IMR-90 (cell line): ENCODE measurements at regions not wholly inside any gene's neighbourhood (a gene's known extent, or its start where the extent isn't known, plus 50 kb on each side); places are given as distances from the start of the nearest gene placed in this dataset.

Experiments
- ATAC-seq: fragments of 200-7000 bp; cut with Tn5 transposase; 2 replicates; pipeline ENCODE4 v1.9.1; 2020; ENCODE audit warnings: low read depth, mild to moderate bottlenecking, moderate library complexity
- BruUV-seq: library from RNA; stranded (reverse); fragments of 400-500 nt; replicated peaks from 2 replicates; lab custom pipeline; 2021; lab: Mats Ljungman, UMichigan
- CTCF ChIA-PET: fragments of 300-600 bp; formaldehyde crosslinking; extraction: SDS; loops from one replicate; lab custom pipeline; 2021; ENCODE audit warnings: antibody characterized with exemption; lab: Yijun Ruan, JAX
- POLR2A ChIA-PET: fragments of 300-600 bp; sonication (Branson Sonifier 250); formaldehyde crosslinking; loops from one replicate; lab custom pipeline; 2022; ENCODE audit warnings: antibody characterized with exemption; ENCODE audit not compliant: unreplicated experiment; lab: Charles Lee
- DNase-seq: peaks from one replicate; pipeline ENCODE4 v3.0.0; 2013
- H2AFZ ChIP-seq: replicated peaks from 2 replicates; pipeline ENCODE3; 2013; ENCODE audit warnings: low read length, mild to moderate bottlenecking; ENCODE audit not compliant: poor library complexity
- H2AK5ac ChIP-seq: 2 replicates; pipeline ENCODE4 v1.6.1; 2013; ENCODE audit warnings: low read depth, low read length, inconsistent platforms
- H2AK9ac ChIP-seq: replicated peaks from 2 replicates; pipeline ENCODE3; 2013; ENCODE audit warnings: mild to moderate bottlenecking, low read depth, low read length, moderate library complexity; ENCODE audit not compliant: poor library complexity
- H2BK120ac ChIP-seq: 2 replicates; pipeline ENCODE4 v1.6.1; 2013; ENCODE audit warnings: low read depth, low read length, inconsistent platforms
- H2BK15ac ChIP-seq: 3 replicates; pipeline ENCODE4 v1.6.1; 2013; ENCODE audit warnings: low read depth, low read length, inconsistent platforms
- H2BK20ac ChIP-seq: 2 replicates; pipeline ENCODE4 v1.6.1; 2013; ENCODE audit warnings: low read depth, mild to moderate bottlenecking, inconsistent platforms, low read length, moderate library complexity
- H2BK5ac ChIP-seq: 2 replicates; pipeline ENCODE4 v1.6.1; 2013; ENCODE audit warnings: mild to moderate bottlenecking, low read depth, low read length, inconsistent platforms; ENCODE audit not compliant: poor library complexity, severe bottlenecking
- H3K14ac ChIP-seq: replicated peaks from 2 replicates; pipeline ENCODE4 v1.6.1; 2013; ENCODE audit warnings: low read depth, low read length, inconsistent platforms
- H3K18ac ChIP-seq: 2 replicates; pipeline ENCODE4 v1.6.1; 2013; ENCODE audit warnings: low read depth, low read length, control low read depth
- H3K23ac ChIP-seq: 2 replicates; pipeline ENCODE4 v1.6.1; 2013; ENCODE audit warnings: low read depth, low read length, inconsistent platforms
- H3K27ac ChIP-seq: 2 replicates; pipeline ENCODE4 v1.5.1; 2013; ENCODE audit warnings: mild to moderate bottlenecking, control low read depth, low read length; ENCODE audit not compliant: insufficient read depth
- H3K27me3 ChIP-seq: 2 replicates; pipeline ENCODE4 v1.6.1; 2013; ENCODE audit warnings: low read length; ENCODE audit not compliant: control insufficient read depth, insufficient read depth
- H3K36me3 ChIP-seq: 2 replicates; pipeline ENCODE4 v1.6.1; 2013; ENCODE audit warnings: low read length, mixed read lengths; ENCODE audit not compliant: control insufficient read depth, insufficient read depth
- H3K4ac ChIP-seq: 2 replicates; pipeline ENCODE4 v1.6.1; 2013; ENCODE audit warnings: low read depth, low read length, inconsistent platforms
- H3K4me1 ChIP-seq: 2 replicates; pipeline ENCODE4 v1.6.1; 2013; ENCODE audit warnings: low read length, mixed read lengths; ENCODE audit not compliant: control insufficient read depth, insufficient read depth
- H3K4me2 ChIP-seq: 2 replicates; pipeline ENCODE4 v1.6.1; 2013; ENCODE audit warnings: low read depth, mild to moderate bottlenecking, control low read depth, low read length, moderate library complexity
- H3K4me3 ChIP-seq: 2 replicates; pipeline ENCODE4 v1.5.1; 2013; ENCODE audit warnings: low read depth, mild to moderate bottlenecking, control low read depth, low read length, moderate library complexity; ENCODE audit not compliant: insufficient read depth
- H3K56ac ChIP-seq: 2 replicates; pipeline ENCODE4 v1.6.1; 2013; ENCODE audit warnings: low read length, inconsistent platforms; ENCODE audit not compliant: insufficient read depth; ENCODE audit errors: extremely low read depth
- H3K79me1 ChIP-seq, 2 experiments: 2 replicates each; pipeline ENCODE4 v1.6.1; 2013; ENCODE audit warnings: low read length in 2 of 2, inconsistent platforms in 1 of 2, low read depth in 1 of 2
- H3K9ac ChIP-seq: 2 replicates; pipeline ENCODE4 v1.6.1; 2013; ENCODE audit warnings: low read depth, low read length, control low read depth
- H3K9me1 ChIP-seq: 2 replicates; pipeline ENCODE4 v1.6.1; 2013; ENCODE audit warnings: low read length, inconsistent platforms; ENCODE audit not compliant: insufficient read depth
- H3K9me3 ChIP-seq: 2 replicates; pipeline ENCODE4 v1.6.1; 2013; ENCODE audit warnings: low read length; ENCODE audit not compliant: control insufficient read depth, insufficient read depth
- H4K20me1 ChIP-seq: 2 replicates; pipeline ENCODE4 v1.6.1; 2013; ENCODE audit warnings: low read length, inconsistent platforms; ENCODE audit not compliant: insufficient read depth
- H4K5ac ChIP-seq: 2 replicates; pipeline ENCODE4 v1.6.1; 2013; ENCODE audit warnings: mild to moderate bottlenecking, low read depth, low read length, control low read depth
- H4K8ac ChIP-seq, 2 experiments: 2 replicates each; pipeline ENCODE4 v1.6.1; 2013; ENCODE audit warnings: low read depth in 2 of 2, low read length in 2 of 2, control low read depth in 1 of 2, inconsistent platforms in 1 of 2
- H4K91ac ChIP-seq: 2 replicates; pipeline ENCODE4 v1.6.1; 2013; ENCODE audit warnings: low read depth, low read length, inconsistent platforms; ENCODE audit not compliant: insufficient read depth
- BHLHE40 ChIP-seq: fragments of 150-350 bp; IDR thresholded peaks from 2 replicates; pipeline ENCODE4 v1.6.1; 2016; ENCODE audit warnings: mild to moderate bottlenecking, low read depth, low read length
- CEBPB ChIP-seq: IDR thresholded peaks from 2 replicates; pipeline ENCODE4 v1.6.1; 2012; ENCODE audit warnings: low read depth, low read length, improper control_type of control experiment
- CHD1 ChIP-seq: IDR thresholded peaks from 2 replicates; pipeline ENCODE4 v1.6.1; 2012; ENCODE audit warnings: low read depth, low read length, improper control_type of control experiment
- CTCF ChIP-seq: conservative IDR thresholded peaks from 2 replicates; pipeline ENCODE4 v1.5.1; 2012; ENCODE audit warnings: mild to moderate bottlenecking, low read depth, low read length, improper control_type of control experiment
- FOS ChIP-seq: fragments of 150-350 bp; IDR thresholded peaks from 2 replicates; pipeline ENCODE4 v1.6.1; 2016; ENCODE audit warnings: low read depth, low read length
- MAFK ChIP-seq: IDR thresholded peaks from 2 replicates; pipeline ENCODE4 v1.6.1; 2012; ENCODE audit warnings: low read depth, low read length, improper control_type of control experiment
- MAZ ChIP-seq: IDR thresholded peaks from 2 replicates; pipeline ENCODE4 v1.6.1; 2012; ENCODE audit warnings: low read depth, mild to moderate bottlenecking, low read length, improper control_type of control experiment, moderate library complexity, borderline replicate concordance
- MXI1 ChIP-seq: IDR thresholded peaks from 2 replicates; pipeline ENCODE4 v1.6.1; 2012; ENCODE audit warnings: low read depth, mild to moderate bottlenecking, low read length, moderate library complexity, borderline replicate concordance
- NFE2L2 ChIP-seq: fragments of 150-350 bp; IDR thresholded peaks from 2 replicates; pipeline ENCODE4 v1.6.1; 2016; ENCODE audit warnings: low read depth, mild to moderate bottlenecking, low read length
- POLR2A ChIP-seq: IDR thresholded peaks from 2 replicates; pipeline ENCODE4 v1.6.1; 2012; ENCODE audit warnings: mild to moderate bottlenecking, low read depth, low read length
- RAD21 ChIP-seq: IDR thresholded peaks from 2 replicates; pipeline ENCODE4 v1.6.1; 2012; ENCODE audit warnings: low read length, improper control_type of control experiment
- RCOR1 ChIP-seq: IDR thresholded peaks from 2 replicates; pipeline ENCODE4 v1.6.1; 2012; ENCODE audit warnings: mild to moderate bottlenecking, low read length, improper control_type of control experiment; ENCODE audit not compliant: insufficient replicate concordance
- RFX5 ChIP-seq: IDR thresholded peaks from 2 replicates; pipeline ENCODE4 v1.8.0; 2012; ENCODE audit warnings: low read depth, mild to moderate bottlenecking, low read length, moderate library complexity
- SMC3 ChIP-seq: fragments of 150-350 bp; IDR thresholded peaks from 2 replicates; pipeline ENCODE4 v1.6.1; 2016; ENCODE audit warnings: low read depth, mild to moderate bottlenecking, antibody characterized with exemption, low read length, moderate library complexity
- USF2 ChIP-seq: fragments of 150-350 bp; IDR thresholded peaks from 2 replicates; pipeline ENCODE4 v1.6.1; 2017; ENCODE audit warnings: mild to moderate bottlenecking, antibody characterized with exemption, low read length, low read depth
- WGBS, 2 experiments: methylation state at CpG; one replicate each; pipeline versions ENCODE4 v1.1.5 to v1.1.7; 2013; ENCODE audit warnings: missing lambda C conversion rate in 2 of 2; ENCODE audit not compliant: insufficient read length in 1 of 2; ENCODE audit errors: extremely low coverage in 2 of 2; 5-methylcytosine and 5-hydroxymethylcytosine counted together
- dilution Hi-C: fragments of 300-500 bp; cut with HindIII; formaldehyde crosslinking; loops from one replicate; pipeline ENCODE4 v1.14.3; 2018; ENCODE audit warnings: low sequenced_read_pairs; ENCODE audit not compliant: unreplicated experiment
- in situ Hi-C: fragments of 300-500 bp; cut with MboI; formaldehyde crosslinking; loops from 3 replicates; pipeline ENCODE4 v1.14.3; 2019; ENCODE audit warnings: low sequenced_read_pairs, inconsistent platforms, mixed read lengths
- intact Hi-C: fragments of 100-400 bp; cut with micrococcal nuclease; formaldehyde crosslinking; loops from 2 replicates; pipeline ENCODE4 v1.10.0; 2022
- TF ChIP-seq, protein P1 (sequence below): fragments of 150-350 bp; IDR thresholded peaks from 2 replicates; pipeline ENCODE4 v1.6.1; 2016; ENCODE audit warnings: low read depth, mild to moderate bottlenecking, low read length, moderate library complexity, borderline replicate concordance

DNA sequence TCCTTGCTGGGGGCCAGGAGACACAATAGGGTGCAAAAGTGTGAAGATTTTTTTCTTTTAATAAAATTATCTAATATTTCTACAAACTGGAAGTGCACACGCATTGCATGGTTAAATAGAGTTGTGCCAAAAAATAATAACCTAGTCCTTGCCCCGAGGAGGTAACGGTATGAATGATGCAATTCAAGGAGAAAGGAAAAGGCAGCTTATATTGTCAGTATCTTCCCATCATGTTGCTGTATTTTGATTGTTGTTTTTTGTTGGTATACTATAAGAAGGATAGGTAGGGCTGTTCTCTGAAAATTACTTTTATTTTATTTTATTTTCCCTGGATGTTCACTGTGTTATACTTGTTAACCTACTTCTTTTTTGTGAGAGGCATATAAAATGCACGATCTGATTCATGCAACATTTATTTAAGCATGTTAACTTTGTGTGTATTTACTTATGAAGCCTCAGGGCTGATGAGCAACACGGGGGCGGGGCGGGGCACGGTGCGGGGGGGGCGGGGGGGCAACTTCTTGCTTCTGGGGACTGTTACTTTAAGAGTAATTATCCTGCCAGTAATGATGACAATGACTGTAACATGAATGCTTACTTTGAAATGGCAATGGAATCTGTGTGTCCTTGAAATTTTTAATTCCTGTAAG is 118.6 kb downstream of the AQP4 start:
- no peak overlapping the region for H3K18ac ChIP-seq
- H3K9ac ChIP-seq: no peak overlapping the region
- ATAC-seq (peak; percentile 27; the same call in 1 of the 2 replicates), DNase-seq (no peak)
- H3K27ac ChIP-seq: no peak overlapping the region
- no peaks in the 10 kb centered on the region for H3K27me3 ChIP-seq
- no peak overlapping the region for H3K4me2 ChIP-seq
- no peak overlapping the region for H2AK5ac ChIP-seq
- no peak overlapping the region for H2BK120ac ChIP-seq
- H4K20me1 ChIP-seq: no peaks in the 10 kb centered on the region
- no peak overlapping the region for H3K23ac ChIP-seq
- in situ Hi-C loops (no loop called here), dilution Hi-C loops (no loop called here), intact Hi-C loops (no loop called here)
- no peaks in the 10 kb centered on the region for H3K9me3 ChIP-seq
- no peak overlapping the region for H4K8ac ChIP-seq
- H2BK20ac ChIP-seq: no peak overlapping the region
- no peak overlapping the region for H3K14ac ChIP-seq
- no peak for TF ChIP-seq MXI1
- TF ChIP-seq, protein P1, sequence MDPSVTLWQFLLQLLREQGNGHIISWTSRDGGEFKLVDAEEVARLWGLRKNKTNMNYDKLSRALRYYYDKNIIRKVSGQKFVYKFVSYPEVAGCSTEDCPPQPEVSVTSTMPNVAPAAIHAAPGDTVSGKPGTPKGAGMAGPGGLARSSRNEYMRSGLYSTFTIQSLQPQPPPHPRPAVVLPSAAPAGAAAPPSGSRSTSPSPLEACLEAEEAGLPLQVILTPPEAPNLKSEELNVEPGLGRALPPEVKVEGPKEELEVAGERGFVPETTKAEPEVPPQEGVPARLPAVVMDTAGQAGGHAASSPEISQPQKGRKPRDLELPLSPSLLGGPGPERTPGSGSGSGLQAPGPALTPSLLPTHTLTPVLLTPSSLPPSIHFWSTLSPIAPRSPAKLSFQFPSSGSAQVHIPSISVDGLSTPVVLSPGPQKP: no peak
- no peak for TF ChIP-seq CHD1
- TF ChIP-seq RFX5: no peak
- TF ChIP-seq CEBPB: no peak
- TF ChIP-seq POLR2A: no peak
- TF ChIP-seq MAFK: no peak
- TF ChIP-seq BHLHE40: no peak
- no peak for TF ChIP-seq CTCF
- no peak for TF ChIP-seq USF2
- TF ChIP-seq MAZ: no peak
- no peak for TF ChIP-seq FOS
- no peak for TF ChIP-seq RCOR1
- no peak for TF ChIP-seq SMC3
- no peak for TF ChIP-seq RAD21
- TF ChIP-seq NFE2L2: no peak
- H4K91ac ChIP-seq: no peak overlapping the region
- H2BK15ac ChIP-seq: no peak overlapping the region
- H3K4me1 ChIP-seq: no peaks in the 10 kb centered on the region
- no peak overlapping the region for H3K56ac ChIP-seq
- POLR2A ChIA-PET: no interaction called here
- H3K79me1 ChIP-seq: no peaks in the 10 kb centered on the region
- WGBS, 2 experiments: no CpG with 5 or more reads among the region's 10 CpGs
- H4K5ac ChIP-seq: no peak overlapping the region
- no peak overlapping the region for H2AFZ ChIP-seq
- no TSS peak for BruUV-seq
- H2BK5ac ChIP-seq: no peak overlapping the region
- no peaks in the 10 kb centered on the region for H3K36me3 ChIP-seq
- H3K4me3 ChIP-seq: no peak overlapping the region
- H3K4ac ChIP-seq: no peak overlapping the region
- H2AK9ac ChIP-seq: no peak overlapping the region
- CTCF ChIA-PET: no interaction called here
- no peaks in the 10 kb centered on the region for H3K9me1 ChIP-seq
